SK-N-SH (cell line): ENCODE measurements at regions not wholly inside any gene's neighbourhood (a gene's known extent, or its start where the extent isn't known, plus 50 kb on each side); places are given as distances from the start of the nearest gene placed in this dataset.

Experiments used
- CTCF ChIA-PET: fragments of 300-600, 350-600 bp; formaldehyde crosslinking; extraction: SDS; loops from one replicate; lab custom pipeline; 2021; lab: Yijun Ruan, JAX
- POLR2A ChIA-PET: fragments of 350-600 bp; sonication (Branson Sonifier 250); formaldehyde crosslinking; extraction: SDS; loops from one replicate; lab custom pipeline; 2020; ENCODE audit warnings: antibody characterized with exemption, inconsistent platforms; lab: Yijun Ruan, JAX
- DNase-seq: peaks from one replicate; pipeline ENCODE4 v3.0.0; 2012
- H2AFZ ChIP-seq: fragments of 200-600 bp; sonication (generic); 2 replicates; pipeline ENCODE4 v1.8.1; 2016; ENCODE audit warnings: antibody characterized with exemption, mild to moderate bottlenecking, low read depth
- H3F3A ChIP-seq: fragments of 200-600 bp; sonication (generic); replicated peaks from 2 replicates; pipeline ENCODE3; 2016; ENCODE audit warnings: antibody characterized with exemption, mild to moderate bottlenecking; ENCODE audit not compliant: insufficient read depth
- H3K27ac ChIP-seq, 2 experiments: fragments of 200-500 bp in 1 of 2; fragments of 200-600 bp in 1 of 2; sonication (Bioruptor generic) in 1 of 2; sonication (generic), shearing (Covaris generic) in 1 of 2; 2 replicates each; pipeline versions ENCODE4 v1.5.1 to v1.6.1; 2014 to 2016; ENCODE audit warnings: low read depth in 2 of 2, inconsistent platforms in 1 of 2, low read length in 1 of 2, mild to moderate bottlenecking in 1 of 2, mixed read lengths in 1 of 2
- H3K27me3 ChIP-seq: fragments of 200-600 bp; sonication (generic), shearing (Covaris generic); 2 replicates; pipeline ENCODE4 v1.6.1; 2016; ENCODE audit warnings: mixed run types; ENCODE audit not compliant: insufficient read depth
- H3K36me3 ChIP-seq, 2 experiments: fragments of 200-500 bp in 1 of 2; fragments of 200-600 bp in 1 of 2; sonication (Bioruptor generic) in 1 of 2; sonication (generic) in 1 of 2; replicated peaks in 1 of 2; 2 replicates each; pipeline versions ENCODE3 to v1.5.1; 2014 to 2016; ENCODE audit warnings: low read length in 1 of 2, mild to moderate bottlenecking in 1 of 2; ENCODE audit not compliant: insufficient read depth in 2 of 2, control insufficient read depth in 1 of 2
- H3K4me1 ChIP-seq, 2 experiments: fragments of 200-500 bp in 1 of 2; fragments of 200-600 bp in 1 of 2; sonication (Bioruptor generic) in 1 of 2; sonication (generic), shearing (Covaris generic) in 1 of 2; 2 replicates each; pipeline versions ENCODE4 v1.5.1 to v1.6.1; 2014 to 2016; ENCODE audit warnings: low read depth in 1 of 2, low read length in 1 of 2, mixed run types in 1 of 2; ENCODE audit not compliant: insufficient read depth in 2 of 2, control insufficient read depth in 1 of 2
- H3K4me2 ChIP-seq: fragments of 200-600 bp; sonication (generic), shearing (Covaris generic); 2 replicates; pipeline ENCODE4 v1.6.1; 2017; ENCODE audit warnings: mixed run types
- H3K4me3 ChIP-seq, 2 experiments: fragments of 200-500 bp in 1 of 2; fragments of 200-600 bp in 1 of 2; sonication (Bioruptor generic) in 1 of 2; sonication (generic), shearing (Covaris generic) in 1 of 2; 2 replicates each; pipeline versions ENCODE4 v1.5.1 to v1.8.1; 2014 to 2016; ENCODE audit warnings: low read depth in 2 of 2, inconsistent platforms in 1 of 2, low read length in 1 of 2, mild to moderate bottlenecking in 1 of 2, mixed read lengths in 1 of 2, moderate library complexity in 1 of 2
- H3K79me2 ChIP-seq: fragments of 200-600 bp; sonication (generic); 2 replicates; pipeline ENCODE4 v1.8.1; 2017; ENCODE audit warnings: mild to moderate bottlenecking; ENCODE audit not compliant: insufficient read depth
- H3K9ac ChIP-seq: fragments of 200-600 bp; sonication (generic); 2 replicates; pipeline ENCODE4 v1.6.1; 2017; ENCODE audit warnings: mixed run types
- H3K9me2 ChIP-seq: fragments of 200-600 bp; sonication (generic); 2 replicates; pipeline ENCODE4 v1.6.1; 2017; ENCODE audit warnings: mixed run types
- H3K9me3 ChIP-seq: fragments of 200-600 bp; sonication (generic); 2 replicates; pipeline ENCODE4 v1.6.1; 2017; ENCODE audit warnings: mixed run types, mild to moderate bottlenecking, moderate library complexity
- H4K20me1 ChIP-seq: fragments of 200-600 bp; sonication (generic); 2 replicates; pipeline ENCODE4 v1.6.1; 2017; ENCODE audit warnings: mild to moderate bottlenecking, mixed run types; ENCODE audit not compliant: insufficient read depth
- CHD2 ChIP-seq: fragments of 150-350 bp; IDR thresholded peaks from 2 replicates; pipeline ENCODE4 v1.6.1; 2018; ENCODE audit warnings: low read length; ENCODE audit not compliant: partially characterized antibody
- CTCF ChIP-seq: fragments of 200-600 bp; sonication (generic); IDR thresholded peaks from 2 replicates; pipeline ENCODE4 v1.6.1; 2017; ENCODE audit warnings: antibody characterized with exemption, mild to moderate bottlenecking, moderate library complexity
- ELF1 ChIP-seq: IDR thresholded peaks from 2 replicates; pipeline ENCODE4 v1.4.0; 2012
- FOSL2 ChIP-seq: IDR thresholded peaks from 2 replicates; pipeline ENCODE4 v1.4.0; 2012; ENCODE audit warnings: low read depth, mild to moderate bottlenecking, moderate library complexity, borderline replicate concordance
- FOXM1 ChIP-seq: IDR thresholded peaks from 2 replicates; pipeline ENCODE4 v1.4.0; 2012; ENCODE audit warnings: low read depth, mild to moderate bottlenecking
- GABPA ChIP-seq: IDR thresholded peaks from 2 replicates; pipeline ENCODE4 v1.4.0; 2012; ENCODE audit warnings: low read depth, mild to moderate bottlenecking
- IRF3 ChIP-seq: fragments of 150-350 bp; IDR thresholded peaks from 2 replicates; pipeline ENCODE4 v1.6.1; 2016; ENCODE audit warnings: mild to moderate bottlenecking, low read depth, low read length
- JUND ChIP-seq: IDR thresholded peaks from 2 replicates; pipeline ENCODE4 v1.4.0; 2012
- MAX ChIP-seq: IDR thresholded peaks from 2 replicates; pipeline ENCODE4 v1.4.0; 2012; ENCODE audit warnings: low read depth
- MEF2A ChIP-seq: IDR thresholded peaks from 2 replicates; pipeline ENCODE4 v1.4.0; 2012; ENCODE audit warnings: low read depth, borderline replicate concordance
- MXI1 ChIP-seq: IDR thresholded peaks from 2 replicates; pipeline ENCODE4 v1.6.1; 2012; ENCODE audit warnings: mild to moderate bottlenecking, low read depth, low read length, improper control_type of control experiment
- NFIC ChIP-seq: IDR thresholded peaks from 2 replicates; pipeline ENCODE4 v1.4.0; 2012; ENCODE audit warnings: borderline replicate concordance
- RAD21 ChIP-seq: IDR thresholded peaks from 2 replicates; pipeline ENCODE4 v1.6.1; 2012; ENCODE audit warnings: mild to moderate bottlenecking, low read length
- RFX5 ChIP-seq: IDR thresholded peaks from 2 replicates; pipeline ENCODE4 v1.6.1; 2012; ENCODE audit warnings: mild to moderate bottlenecking, improper control_type of control experiment, low read length
- RXRA ChIP-seq: IDR thresholded peaks from 2 replicates; pipeline ENCODE4 v1.4.0; 2012; ENCODE audit warnings: low read depth, mild to moderate bottlenecking, borderline replicate concordance
- SIN3A ChIP-seq: IDR thresholded peaks from 2 replicates; pipeline ENCODE4 v1.6.1; 2012; ENCODE audit warnings: low read depth, mild to moderate bottlenecking, low read length, moderate library complexity, borderline replicate concordance
- TAF1 ChIP-seq: IDR thresholded peaks from 2 replicates; pipeline ENCODE4 v1.6.1; 2012; ENCODE audit warnings: low read depth, mild to moderate bottlenecking, low read length, moderate library complexity, borderline replicate concordance
- TCF12 ChIP-seq: IDR thresholded peaks from 2 replicates; pipeline ENCODE4 v1.4.0; 2012
- USF1 ChIP-seq: IDR thresholded peaks from 2 replicates; pipeline ENCODE4 v1.4.0; 2012; ENCODE audit warnings: low read depth, borderline replicate concordance
- USF2 ChIP-seq: fragments of 150-350 bp; IDR thresholded peaks from 2 replicates; pipeline ENCODE4 v1.6.1; 2017; ENCODE audit warnings: antibody characterized with exemption, low read length, low read depth, borderline replicate concordance
- YY1 ChIP-seq: IDR thresholded peaks from 2 replicates; pipeline ENCODE4 v1.4.0; 2012; ENCODE audit warnings: low read depth, mild to moderate bottlenecking
- WGBS: methylation state at CpG from one replicate; pipeline ENCODE4 v1.1.6; 2017; ENCODE audit warnings: low lambda C conversion rate; 5-methylcytosine and 5-hydroxymethylcytosine counted together

GRCh38 chr21:20814090-20814489, 184.1 kb upstream of the NCAM2 start:
- no peaks in the 10 kb centered on the region for H3K79me2 ChIP-seq
- no peaks in the 10 kb centered on the region for H4K20me1 ChIP-seq
- H3K9me2 ChIP-seq: no peaks in the 10 kb centered on the region
- H3K27ac ChIP-seq: no peak overlapping the region
- H3F3A ChIP-seq: no peaks in the 10 kb centered on the region
- H3K9ac ChIP-seq: no peak overlapping the region
- WGBS: 4% methylated on average over 1 of the region's 1 CpG
- no peak for TF ChIP-seq CHD2
- TF ChIP-seq MAX: no peak
- TF ChIP-seq FOSL2: no peak
- TF ChIP-seq USF1: no peak
- TF ChIP-seq JUND: no peak
- TF ChIP-seq MEF2A: no peak
- no peak for TF ChIP-seq TAF1
- TF ChIP-seq RXRA: no peak
- no peak for TF ChIP-seq MXI1
- TF ChIP-seq CTCF: no peak
- TF ChIP-seq YY1: no peak
- no peak for TF ChIP-seq TCF12
- TF ChIP-seq ELF1: no peak
- no peak for TF ChIP-seq IRF3
- no peak for TF ChIP-seq RFX5
- TF ChIP-seq RAD21: no peak
- no peak for TF ChIP-seq FOXM1
- POLR2A ChIA-PET: no interaction called here
- H3K9me3 ChIP-seq: no peaks in the 10 kb centered on the region
- H3K36me3 ChIP-seq: no peaks in the 10 kb centered on the region
- CTCF ChIA-PET: interaction anchor here (0.6 kb wide), 1 partner anchor 241 kb away, joined by 3 read pairs; no protein-coding TSS in a partner anchor
- no peaks in the 10 kb centered on the region for H3K27me3 ChIP-seq
- no peak overlapping the region for H2AFZ ChIP-seq
- DNase-seq: no peak
- H3K4me2 ChIP-seq: no peak overlapping the region
- no peaks in the 10 kb centered on the region for H3K4me1 ChIP-seq
- no peak overlapping the region for H3K4me3 ChIP-seq

GRCh38 chr21:20822666-20823065, 175.5 kb upstream of the NCAM2 start:
- CTCF ChIA-PET: interaction anchor here (1.0 kb wide), 1 partner anchor 148 kb away, joined by 3 read pairs; no protein-coding TSS in a partner anchor
- WGBS: 2% methylated on average over 2 of the region's 2 CpGs
- no peaks in the 10 kb centered on the region for H4K20me1 ChIP-seq
- TF ChIP-seq CHD2 (no peak), SIN3A (no peak), TAF1 (no peak), GABPA (no peak), CTCF (no peak), NFIC (no peak), IRF3 (no peak), FOXM1 (no peak), USF2 (no peak)

More at GRCh38 chr21:20822666-20823065, 175.5 kb upstream of the NCAM2 start:
- Histone ChIP-seq H3K9me3 (no peaks in the 10 kb centered on the region), H3K27me3 (no peaks in the 10 kb centered on the region), H3K4me3 (no peak overlapping the region), H3K9me2 (no peaks in the 10 kb centered on the region), H3F3A (no peaks in the 10 kb centered on the region), H3K4me2 (no peak overlapping the region), H2AFZ (no peak overlapping the region), H3K4me1 (no peaks in the 10 kb centered on the region), H3K27ac (no peak overlapping the region), H3K9ac (no peak overlapping the region), H3K36me3 (no peaks in the 10 kb centered on the region), H3K79me2 (no peaks in the 10 kb centered on the region)
- no peak for DNase-seq
- POLR2A ChIA-PET: no interaction called here
